ENCODE measurements at regions not wholly inside any gene's neighbourhood (a gene's known extent, or its start where the extent isn't known, plus 50 kb on each side); places are given as distances from the start of the nearest gene placed in this dataset.

GRCh38 chr2:228767196-228767595, 503.9 kb downstream of the PID1 start:
- Histone ChIP-seq H3K4me1 (ENCODE audit: control insufficient read depth in 4 of 4, insufficient read depth in 4 of 4, low read length in 3 of 4) (no peaks in the 10 kb centered on the region), H3K27me3 (ENCODE audit: control insufficient read depth in 4 of 4, insufficient read depth in 4 of 4, low read length in 3 of 4) (no peaks in the 10 kb centered on the region), H3K4me3 (ENCODE audit: low read depth in 1 of 3, low read length in 3 of 3) (no peak overlapping the region), H3K27ac (ENCODE audit: low read depth in 1 of 2, low read length in 2 of 2) (no peak overlapping the region), H3K9me3 (ENCODE audit: control insufficient read depth in 4 of 4, low read length in 3 of 4) (no peaks in the 10 kb centered on the region), H3K36me3 (ENCODE audit: control insufficient read depth in 4 of 4, insufficient read depth in 3 of 4, low read depth in 1 of 4, low read length in 3 of 4) (no peaks in the 10 kb centered on the region), H3K9ac (ENCODE audit: low read depth in 1 of 2, low read length in 2 of 2) (no peak overlapping the region)
- DNase-seq (ENCODE audit: low spot score): no peak
- TF ChIP-seq MAX (IDR thresholded peaks at IDR 0.05) (no peak), HNF4A (conservative IDR thresholded peaks at IDR 0.05) (no peak), JUND (IDR thresholded peaks at IDR 0.05) (no peak), HNF4G (IDR thresholded peaks at IDR 0.05) (no peak), YY1 (IDR thresholded peaks at IDR 0.05) (no peak), FOXA1 (IDR thresholded peaks at IDR 0.05) (no peak), CTCF (IDR thresholded peaks at IDR 0.05; ENCODE audit: low read depth, low read length, missing input control) (no peak), EGR1 (IDR thresholded peaks at IDR 0.05; ENCODE audit: low read depth in 2 of 2) (no peak), FOXA2 (IDR thresholded peaks at IDR 0.05) (no peak), RAD21 (IDR thresholded peaks at IDR 0.05) (no peak)
- TF ChIP-seq, protein P1, sequence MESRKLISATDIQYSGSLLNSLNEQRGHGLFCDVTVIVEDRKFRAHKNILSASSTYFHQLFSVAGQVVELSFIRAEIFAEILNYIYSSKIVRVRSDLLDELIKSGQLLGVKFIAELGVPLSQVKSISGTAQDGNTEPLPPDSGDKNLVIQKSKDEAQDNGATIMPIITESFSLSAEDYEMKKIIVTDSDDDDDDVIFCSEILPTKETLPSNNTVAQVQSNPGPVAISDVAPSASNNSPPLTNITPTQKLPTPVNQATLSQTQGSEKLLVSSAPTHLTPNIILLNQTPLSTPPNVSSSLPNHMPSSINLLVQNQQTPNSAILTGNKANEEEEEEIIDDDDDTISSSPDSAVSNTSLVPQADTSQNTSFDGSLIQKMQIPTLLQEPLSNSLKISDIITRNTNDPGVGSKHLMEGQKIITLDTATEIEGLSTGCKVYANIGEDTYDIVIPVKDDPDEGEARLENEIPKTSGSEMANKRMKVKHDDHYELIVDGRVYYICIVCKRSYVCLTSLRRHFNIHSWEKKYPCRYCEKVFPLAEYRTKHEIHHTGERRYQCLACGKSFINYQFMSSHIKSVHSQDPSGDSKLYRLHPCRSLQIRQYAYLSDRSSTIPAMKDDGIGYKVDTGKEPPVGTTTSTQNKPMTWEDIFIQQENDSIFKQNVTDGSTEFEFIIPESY (IDR thresholded peaks at IDR 0.05): no peak
- TF ChIP-seq, protein P2, sequence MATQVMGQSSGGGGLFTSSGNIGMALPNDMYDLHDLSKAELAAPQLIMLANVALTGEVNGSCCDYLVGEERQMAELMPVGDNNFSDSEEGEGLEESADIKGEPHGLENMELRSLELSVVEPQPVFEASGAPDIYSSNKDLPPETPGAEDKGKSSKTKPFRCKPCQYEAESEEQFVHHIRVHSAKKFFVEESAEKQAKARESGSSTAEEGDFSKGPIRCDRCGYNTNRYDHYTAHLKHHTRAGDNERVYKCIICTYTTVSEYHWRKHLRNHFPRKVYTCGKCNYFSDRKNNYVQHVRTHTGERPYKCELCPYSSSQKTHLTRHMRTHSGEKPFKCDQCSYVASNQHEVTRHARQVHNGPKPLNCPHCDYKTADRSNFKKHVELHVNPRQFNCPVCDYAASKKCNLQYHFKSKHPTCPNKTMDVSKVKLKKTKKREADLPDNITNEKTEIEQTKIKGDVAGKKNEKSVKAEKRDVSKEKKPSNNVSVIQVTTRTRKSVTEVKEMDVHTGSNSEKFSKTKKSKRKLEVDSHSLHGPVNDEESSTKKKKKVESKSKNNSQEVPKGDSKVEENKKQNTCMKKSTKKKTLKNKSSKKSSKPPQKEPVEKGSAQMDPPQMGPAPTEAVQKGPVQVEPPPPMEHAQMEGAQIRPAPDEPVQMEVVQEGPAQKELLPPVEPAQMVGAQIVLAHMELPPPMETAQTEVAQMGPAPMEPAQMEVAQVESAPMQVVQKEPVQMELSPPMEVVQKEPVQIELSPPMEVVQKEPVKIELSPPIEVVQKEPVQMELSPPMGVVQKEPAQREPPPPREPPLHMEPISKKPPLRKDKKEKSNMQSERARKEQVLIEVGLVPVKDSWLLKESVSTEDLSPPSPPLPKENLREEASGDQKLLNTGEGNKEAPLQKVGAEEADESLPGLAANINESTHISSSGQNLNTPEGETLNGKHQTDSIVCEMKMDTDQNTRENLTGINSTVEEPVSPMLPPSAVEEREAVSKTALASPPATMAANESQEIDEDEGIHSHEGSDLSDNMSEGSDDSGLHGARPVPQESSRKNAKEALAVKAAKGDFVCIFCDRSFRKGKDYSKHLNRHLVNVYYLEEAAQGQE (IDR thresholded peaks at IDR 0.05): no peak
- 91% methylated on average over 2 of the region's 2 CpGs for WGBS

DNA sequence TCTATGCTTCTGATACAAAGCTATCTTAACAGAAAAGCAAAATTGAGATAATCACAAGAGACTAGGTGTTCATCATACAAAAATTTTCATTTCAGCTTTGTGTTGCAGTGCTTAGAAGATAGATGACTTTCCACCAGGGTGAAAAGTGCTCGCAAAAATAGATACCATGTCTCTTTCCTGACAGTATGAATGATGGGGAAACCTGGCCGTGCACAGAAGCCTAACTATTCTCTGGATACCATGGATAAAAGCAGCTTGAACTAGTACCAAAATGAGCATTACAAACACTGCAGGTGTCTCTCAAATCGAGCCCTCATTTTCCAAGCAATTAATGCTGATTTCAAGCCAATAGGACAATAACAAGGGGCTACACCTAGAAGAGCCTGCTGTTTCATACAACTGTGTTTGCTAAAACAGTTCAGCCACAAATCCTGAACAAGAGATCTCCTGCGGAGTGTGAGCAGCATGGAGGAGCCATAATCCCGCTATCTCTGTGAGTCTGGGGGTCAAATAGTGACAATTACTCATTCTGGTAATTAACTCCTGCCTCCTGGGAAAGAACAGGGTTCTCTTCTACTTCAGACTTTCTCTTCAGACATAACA, 507.6 kb downstream of the PID1 start:
- H3K9ac ChIP-seq (ENCODE audit: low read depth in 1 of 2, low read length in 2 of 2): no peak overlapping the region
- TF ChIP-seq FOXA2 (IDR thresholded peaks at IDR 0.05) (no peak), TAF1 (conservative IDR thresholded peaks at IDR 0.05) (no peak), GABPA (IDR thresholded peaks at IDR 0.05 in 1 of 2, conservative IDR thresholded peaks at IDR 0.05 in 1 of 2) (no peak), RAD21 (IDR thresholded peaks at IDR 0.05) (no peak), CTCF (IDR thresholded peaks at IDR 0.05; ENCODE audit: low read depth, low read length, missing input control) (no peak), HNF4A (conservative IDR thresholded peaks at IDR 0.05) (no peak)
- TF ChIP-seq, protein P1 (IDR thresholded peaks at IDR 0.05): no peak
- H3K4me1 ChIP-seq (ENCODE audit: control insufficient read depth in 4 of 4, insufficient read depth in 4 of 4, low read length in 3 of 4): no peaks in the 10 kb centered on the region
- H3K27me3 ChIP-seq (ENCODE audit: control insufficient read depth in 4 of 4, insufficient read depth in 4 of 4, low read length in 3 of 4): no peaks in the 10 kb centered on the region
- no peak for DNase-seq (ENCODE audit: low spot score)
- no peaks in the 10 kb centered on the region for H3K36me3 ChIP-seq (ENCODE audit: control insufficient read depth in 4 of 4, insufficient read depth in 3 of 4, low read depth in 1 of 4, low read length in 3 of 4)
- no peak overlapping the region for H3K4me3 ChIP-seq (ENCODE audit: low read depth in 1 of 3, low read length in 3 of 3)
- H3K27ac ChIP-seq (ENCODE audit: low read depth in 1 of 2, low read length in 2 of 2): no peak overlapping the region
- 74% methylated on average over 5 of the region's 5 CpGs for WGBS
- no peaks in the 10 kb centered on the region for H3K9me3 ChIP-seq (ENCODE audit: control insufficient read depth in 4 of 4, low read length in 3 of 4)

Data from liver (tissue), 8 donors.